K562 (cell line): ENCODE measurements at regions not wholly inside any gene's neighbourhood (a gene's known extent, or its start where the extent isn't known, plus 50 kb on each side); places are given as distances from the start of the nearest gene placed in this dataset.

Source experiments
- CXXC5 ChIP-seq: fragments of 250-450 bp; sonication (Bioruptor Pico); IDR thresholded peaks from 2 replicates; pipeline ENCODE4 v1.8.0; 2022; ENCODE audit warnings: inconsistent platforms, mild to moderate bottlenecking, moderate library complexity
- FOSL1 ChIP-seq: fragments of 200-800 bp; sonication (Bioruptor generic); conservative IDR thresholded peaks from 2 replicates; pipeline ENCODE4 v1.6.1; 2016; ENCODE audit warnings: missing genetic modification characterization, missing compliant biosample characterization
- MED1 ChIP-seq: sonication (generic); formaldehyde crosslinking; IDR thresholded peaks from 2 replicates; pipeline ENCODE4 v1.8.1; 2023; ENCODE audit warnings: missing genetic modification reagents, borderline replicate concordance
- MTA3 ChIP-seq: fragments of 450-650 bp; formaldehyde crosslinking; IDR thresholded peaks from 2 replicates; pipeline ENCODE4 v1.6.1; 2017; ENCODE audit warnings: mild to moderate bottlenecking, borderline replicate concordance
- MYNN ChIP-seq, 2 experiments: sonication (generic); formaldehyde crosslinking in 1 of 2; IDR thresholded peaks; 2 replicates each; pipeline versions ENCODE4 v1.5.0 to v1.6.1; 2016 to 2020; ENCODE audit warnings: antibody characterized with exemption in 1 of 2, missing genetic modification reagents in 1 of 2
- POLR2A ChIP-seq: fragments of 450-650 bp; conservative IDR thresholded peaks from 2 replicates; pipeline ENCODE4 v1.6.1; 2016
- RBM39 ChIP-seq: fragments of 200-400 bp; formaldehyde crosslinking; optimal IDR thresholded peaks from 2 replicates; pipeline ENCODE3; 2018; ENCODE audit warnings: low read depth, low read length
- ZNF263 ChIP-seq: sonication (generic); formaldehyde crosslinking; IDR thresholded peaks from 2 replicates; pipeline ENCODE4 v1.8.0; 2022; ENCODE audit warnings: mild to moderate bottlenecking, missing genetic modification reagents, borderline replicate concordance
- ZNF583 ChIP-seq: fragments of 250-450 bp; sonication (Bioruptor Pico); IDR thresholded peaks from 2 replicates; pipeline ENCODE4 v1.4.0; 2020
- TF ChIP-seq, protein P1 (sequence below): sonication (generic); formaldehyde crosslinking; IDR thresholded peaks from 2 replicates; pipeline ENCODE4 v1.8.0; 2023; ENCODE audit warnings: missing genetic modification reagents, mild to moderate bottlenecking, borderline replicate concordance
- TF ChIP-seq, protein P2 (sequence below): sonication (generic); formaldehyde crosslinking; IDR thresholded peaks from 2 replicates; pipeline ENCODE4 v1.9.0; 2022; ENCODE audit warnings: mild to moderate bottlenecking, missing genetic modification reagents
- TF ChIP-seq, protein P3 (sequence below): fragments of 450-650 bp; IDR thresholded peaks from 2 replicates; pipeline ENCODE4 v1.6.1; 2017; ENCODE audit warnings: antibody characterized with exemption, mild to moderate bottlenecking
- TF ChIP-seq, protein P4 (sequence below), 2 experiments: fragments of 450-650 bp in 1 of 2; sonication (generic) in 1 of 2; formaldehyde crosslinking in 1 of 2; IDR thresholded peaks in 1 of 2; conservative IDR thresholded peaks in 1 of 2; 2 replicates each; pipeline versions ENCODE4 v1.6.1 to v1.8.1; 2016 to 2023; ENCODE audit warnings: mild to moderate bottlenecking in 2 of 2, moderate library complexity in 2 of 2, inconsistent platforms in 1 of 2, missing genetic modification reagents in 1 of 2

DNA sequence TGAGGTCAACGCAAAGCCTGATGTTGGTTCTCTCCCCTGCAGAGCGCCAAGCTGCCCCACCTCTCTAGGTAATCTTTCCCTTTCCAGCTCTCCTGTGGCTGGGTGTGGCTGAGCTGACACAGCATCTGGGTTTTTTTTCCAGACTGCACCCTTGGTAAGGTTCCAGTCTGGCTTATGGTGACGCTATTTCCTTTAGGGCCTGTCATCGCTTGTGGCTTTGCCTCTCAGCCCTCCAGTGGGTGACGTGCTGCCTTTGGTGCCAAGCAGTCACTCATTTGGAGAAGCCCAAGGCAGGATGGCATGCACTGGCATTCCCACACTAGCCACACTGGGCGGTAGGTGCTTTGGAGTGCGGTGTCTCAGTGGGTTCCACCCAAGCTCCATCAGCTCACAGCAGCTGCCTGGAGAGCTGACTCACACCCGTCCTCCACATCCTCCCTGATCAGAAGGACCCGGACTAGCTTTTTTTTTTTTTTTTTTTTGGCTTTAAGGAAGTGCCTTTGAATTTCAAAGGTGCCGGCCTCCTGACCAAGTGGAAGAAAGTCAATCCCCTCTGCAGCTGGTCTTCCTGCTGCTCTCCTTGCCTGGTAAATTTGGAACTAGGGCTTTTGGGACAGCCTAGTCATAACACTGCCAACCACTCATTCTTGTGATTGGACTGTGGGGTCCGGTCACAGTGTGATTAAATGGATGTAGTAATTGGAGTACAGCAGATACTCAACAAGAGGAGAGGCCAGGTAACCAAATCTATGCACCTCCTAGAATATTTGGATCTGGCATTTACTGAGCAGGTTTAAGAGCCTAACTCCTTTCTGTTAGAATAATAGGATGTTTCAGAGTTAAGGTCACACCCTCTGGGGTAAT is 153.6 kb downstream of the CD83 start (continued):
- TF ChIP-seq, protein P1, sequence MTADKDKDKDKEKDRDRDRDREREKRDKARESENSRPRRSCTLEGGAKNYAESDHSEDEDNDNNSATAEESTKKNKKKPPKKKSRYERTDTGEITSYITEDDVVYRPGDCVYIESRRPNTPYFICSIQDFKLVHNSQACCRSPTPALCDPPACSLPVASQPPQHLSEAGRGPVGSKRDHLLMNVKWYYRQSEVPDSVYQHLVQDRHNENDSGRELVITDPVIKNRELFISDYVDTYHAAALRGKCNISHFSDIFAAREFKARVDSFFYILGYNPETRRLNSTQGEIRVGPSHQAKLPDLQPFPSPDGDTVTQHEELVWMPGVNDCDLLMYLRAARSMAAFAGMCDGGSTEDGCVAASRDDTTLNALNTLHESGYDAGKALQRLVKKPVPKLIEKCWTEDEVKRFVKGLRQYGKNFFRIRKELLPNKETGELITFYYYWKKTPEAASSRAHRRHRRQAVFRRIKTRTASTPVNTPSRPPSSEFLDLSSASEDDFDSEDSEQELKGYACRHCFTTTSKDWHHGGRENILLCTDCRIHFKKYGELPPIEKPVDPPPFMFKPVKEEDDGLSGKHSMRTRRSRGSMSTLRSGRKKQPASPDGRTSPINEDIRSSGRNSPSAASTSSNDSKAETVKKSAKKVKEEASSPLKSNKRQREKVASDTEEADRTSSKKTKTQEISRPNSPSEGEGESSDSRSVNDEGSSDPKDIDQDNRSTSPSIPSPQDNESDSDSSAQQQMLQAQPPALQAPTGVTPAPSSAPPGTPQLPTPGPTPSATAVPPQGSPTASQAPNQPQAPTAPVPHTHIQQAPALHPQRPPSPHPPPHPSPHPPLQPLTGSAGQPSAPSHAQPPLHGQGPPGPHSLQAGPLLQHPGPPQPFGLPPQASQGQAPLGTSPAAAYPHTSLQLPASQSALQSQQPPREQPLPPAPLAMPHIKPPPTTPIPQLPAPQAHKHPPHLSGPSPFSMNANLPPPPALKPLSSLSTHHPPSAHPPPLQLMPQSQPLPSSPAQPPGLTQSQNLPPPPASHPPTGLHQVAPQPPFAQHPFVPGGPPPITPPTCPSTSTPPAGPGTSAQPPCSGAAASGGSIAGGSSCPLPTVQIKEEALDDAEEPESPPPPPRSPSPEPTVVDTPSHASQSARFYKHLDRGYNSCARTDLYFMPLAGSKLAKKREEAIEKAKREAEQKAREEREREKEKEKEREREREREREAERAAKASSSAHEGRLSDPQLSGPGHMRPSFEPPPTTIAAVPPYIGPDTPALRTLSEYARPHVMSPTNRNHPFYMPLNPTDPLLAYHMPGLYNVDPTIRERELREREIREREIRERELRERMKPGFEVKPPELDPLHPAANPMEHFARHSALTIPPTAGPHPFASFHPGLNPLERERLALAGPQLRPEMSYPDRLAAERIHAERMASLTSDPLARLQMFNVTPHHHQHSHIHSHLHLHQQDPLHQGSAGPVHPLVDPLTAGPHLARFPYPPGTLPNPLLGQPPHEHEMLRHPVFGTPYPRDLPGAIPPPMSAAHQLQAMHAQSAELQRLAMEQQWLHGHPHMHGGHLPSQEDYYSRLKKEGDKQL (CRISPR knock-in tag) = no peak
- TF ChIP-seq CXXC5 (CRISPR knock-in tag) = no peak
- TF ChIP-seq FOSL1 (tag) = peak; percentile 89
- no peak for TF ChIP-seq RBM39
- TF ChIP-seq, protein P2, sequence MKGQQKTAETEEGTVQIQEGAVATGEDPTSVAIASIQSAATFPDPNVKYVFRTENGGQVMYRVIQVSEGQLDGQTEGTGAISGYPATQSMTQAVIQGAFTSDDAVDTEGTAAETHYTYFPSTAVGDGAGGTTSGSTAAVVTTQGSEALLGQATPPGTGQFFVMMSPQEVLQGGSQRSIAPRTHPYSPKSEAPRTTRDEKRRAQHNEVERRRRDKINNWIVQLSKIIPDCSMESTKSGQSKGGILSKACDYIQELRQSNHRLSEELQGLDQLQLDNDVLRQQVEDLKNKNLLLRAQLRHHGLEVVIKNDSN = no peak
- TF ChIP-seq ZNF263 (CRISPR knock-in tag) = peak; percentile 75; the same call in 1 of the 2 replicates
- 0 out of 2 replicates have a peak, but pooled peaks have one; percentile 54 for TF ChIP-seq MYNN (IDR thresholded peaks at IDR 0.05)
- TF ChIP-seq MYNN (CRISPR knock-in tag; IDR thresholded peaks at IDR 0.05) = no peak
- TF ChIP-seq MED1 (CRISPR knock-in tag) = no peak
- TF ChIP-seq, protein P3, sequence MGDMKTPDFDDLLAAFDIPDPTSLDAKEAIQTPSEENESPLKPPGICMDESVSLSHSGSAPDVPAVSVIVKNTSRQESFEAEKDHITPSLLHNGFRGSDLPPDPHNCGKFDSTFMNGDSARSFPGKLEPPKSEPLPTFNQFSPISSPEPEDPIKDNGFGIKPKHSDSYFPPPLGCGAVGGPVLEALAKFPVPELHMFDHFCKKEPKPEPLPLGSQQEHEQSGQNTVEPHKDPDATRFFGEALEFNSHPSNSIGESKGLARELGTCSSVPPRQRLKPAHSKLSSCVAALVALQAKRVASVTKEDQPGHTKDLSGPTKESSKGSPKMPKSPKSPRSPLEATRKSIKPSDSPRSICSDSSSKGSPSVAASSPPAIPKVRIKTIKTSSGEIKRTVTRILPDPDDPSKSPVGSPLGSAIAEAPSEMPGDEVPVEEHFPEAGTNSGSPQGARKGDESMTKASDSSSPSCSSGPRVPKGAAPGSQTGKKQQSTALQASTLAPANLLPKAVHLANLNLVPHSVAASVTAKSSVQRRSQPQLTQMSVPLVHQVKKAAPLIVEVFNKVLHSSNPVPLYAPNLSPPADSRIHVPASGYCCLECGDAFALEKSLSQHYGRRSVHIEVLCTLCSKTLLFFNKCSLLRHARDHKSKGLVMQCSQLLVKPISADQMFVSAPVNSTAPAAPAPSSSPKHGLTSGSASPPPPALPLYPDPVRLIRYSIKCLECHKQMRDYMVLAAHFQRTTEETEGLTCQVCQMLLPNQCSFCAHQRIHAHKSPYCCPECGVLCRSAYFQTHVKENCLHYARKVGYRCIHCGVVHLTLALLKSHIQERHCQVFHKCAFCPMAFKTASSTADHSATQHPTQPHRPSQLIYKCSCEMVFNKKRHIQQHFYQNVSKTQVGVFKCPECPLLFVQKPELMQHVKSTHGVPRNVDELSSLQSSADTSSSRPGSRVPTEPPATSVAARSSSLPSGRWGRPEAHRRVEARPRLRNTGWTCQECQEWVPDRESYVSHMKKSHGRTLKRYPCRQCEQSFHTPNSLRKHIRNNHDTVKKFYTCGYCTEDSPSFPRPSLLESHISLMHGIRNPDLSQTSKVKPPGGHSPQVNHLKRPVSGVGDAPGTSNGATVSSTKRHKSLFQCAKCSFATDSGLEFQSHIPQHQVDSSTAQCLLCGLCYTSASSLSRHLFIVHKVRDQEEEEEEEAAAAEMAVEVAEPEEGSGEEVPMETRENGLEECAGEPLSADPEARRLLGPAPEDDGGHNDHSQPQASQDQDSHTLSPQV = peak; percentile 32; the same call in 1 of the 2 replicates
- TF ChIP-seq ZNF583 (CRISPR knock-in tag) = no peak
- 0 out of 2 replicates have a peak, but pooled peaks have one; percentile 26 for TF ChIP-seq MTA3
- TF ChIP-seq, protein P4, sequence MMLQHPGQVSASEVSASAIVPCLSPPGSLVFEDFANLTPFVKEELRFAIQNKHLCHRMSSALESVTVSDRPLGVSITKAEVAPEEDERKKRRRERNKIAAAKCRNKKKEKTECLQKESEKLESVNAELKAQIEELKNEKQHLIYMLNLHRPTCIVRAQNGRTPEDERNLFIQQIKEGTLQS (IDR thresholded peaks at IDR 0.05) = peak; percentile 75
- TF ChIP-seq, protein P4 (CRISPR knock-in tag; conservative IDR thresholded peaks at IDR 0.05) = no peak
- TF ChIP-seq POLR2A = no peak
